SIG-M5 treated with dmso at 0.1 percent for 504 hours (cell line): ENCODE measurements at regions not wholly inside any gene's neighbourhood (a gene's known extent, or its start where the extent isn't known, plus 50 kb on each side); places are given as distances from the start of the nearest gene placed in this dataset.

Experiments
- DNase-seq: peaks from one replicate; lab custom pipeline; 2025; ENCODE audit not compliant: unreplicated experiment; lab: John Stamatoyannopoulos, UW

DNA sequence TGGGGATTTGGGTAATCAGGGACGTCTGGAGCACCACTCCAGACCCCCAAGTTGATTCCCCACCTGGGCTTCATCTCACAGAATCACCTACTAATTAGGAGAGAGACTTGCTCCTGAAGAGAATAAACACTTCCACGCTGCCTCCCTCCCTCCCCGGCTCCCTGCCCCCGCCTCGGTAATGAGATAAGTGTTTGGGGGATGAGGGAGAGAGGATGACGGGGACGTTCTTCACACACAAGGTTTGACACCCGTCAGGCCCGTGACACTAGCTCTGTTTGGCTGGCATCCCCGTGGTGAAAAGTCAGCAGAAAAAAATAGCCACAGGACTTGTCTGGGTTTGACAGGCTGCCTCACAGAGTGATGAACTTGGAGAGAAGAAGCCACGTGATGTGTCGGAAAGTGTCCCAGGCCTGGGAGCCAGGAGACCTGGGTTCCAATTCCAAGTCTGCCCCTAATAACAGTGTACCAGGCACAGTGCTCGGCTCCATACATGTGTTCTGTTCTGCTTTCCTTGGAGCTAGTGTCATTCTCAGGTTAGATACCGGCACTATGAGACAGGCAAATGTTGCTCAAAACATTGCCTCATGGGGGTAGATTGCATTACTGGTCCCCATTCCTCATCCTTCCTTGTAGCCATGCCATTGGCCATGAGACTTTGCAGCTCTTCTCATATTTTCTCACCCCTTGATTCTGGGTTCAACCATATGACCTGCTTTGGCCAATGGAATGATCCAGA lies 578.0 kb downstream of the BCOR start:
- no peak for DNase-seq

DNA sequence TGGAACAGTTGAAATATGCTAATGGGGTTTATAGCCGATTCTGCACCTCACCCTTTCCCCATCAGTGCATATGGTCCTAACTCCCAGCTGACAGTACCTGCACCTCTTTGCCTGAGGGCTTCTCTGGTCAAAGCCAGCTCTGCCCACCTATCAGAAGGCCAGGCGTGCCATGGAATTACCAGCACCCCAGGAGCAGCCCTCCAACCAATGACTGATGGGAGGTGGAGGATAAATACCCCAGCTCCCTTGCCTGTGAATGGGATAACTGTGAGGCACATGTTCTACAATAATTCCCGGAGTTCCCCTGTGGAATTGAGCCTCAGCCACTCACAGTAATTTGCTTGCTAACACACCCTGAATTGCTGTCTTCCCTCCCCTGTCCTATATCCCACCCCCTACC lies 572.0 kb downstream of the BCOR start:
- no peak for DNase-seq

DNA sequence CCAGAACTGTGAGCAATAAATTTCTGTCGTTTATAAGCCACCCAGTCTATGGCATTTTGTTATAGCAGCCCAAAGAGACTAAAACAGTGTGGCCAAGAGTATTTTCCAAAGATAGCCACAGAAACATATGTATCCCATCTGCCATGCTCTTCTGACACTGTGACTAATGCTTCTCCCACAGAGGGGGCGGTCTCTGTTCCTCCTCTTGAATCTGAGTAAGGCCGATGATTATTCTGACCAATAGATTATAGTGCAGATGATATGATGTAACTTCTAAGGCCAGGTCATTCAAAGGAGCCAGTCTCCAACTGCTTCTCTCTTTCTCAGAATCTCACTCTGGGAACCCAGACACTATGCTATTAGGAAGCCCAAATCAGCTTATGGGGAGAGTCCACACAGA lies 570.7 kb downstream of the BCOR start:
- no peak for DNase-seq

DNA sequence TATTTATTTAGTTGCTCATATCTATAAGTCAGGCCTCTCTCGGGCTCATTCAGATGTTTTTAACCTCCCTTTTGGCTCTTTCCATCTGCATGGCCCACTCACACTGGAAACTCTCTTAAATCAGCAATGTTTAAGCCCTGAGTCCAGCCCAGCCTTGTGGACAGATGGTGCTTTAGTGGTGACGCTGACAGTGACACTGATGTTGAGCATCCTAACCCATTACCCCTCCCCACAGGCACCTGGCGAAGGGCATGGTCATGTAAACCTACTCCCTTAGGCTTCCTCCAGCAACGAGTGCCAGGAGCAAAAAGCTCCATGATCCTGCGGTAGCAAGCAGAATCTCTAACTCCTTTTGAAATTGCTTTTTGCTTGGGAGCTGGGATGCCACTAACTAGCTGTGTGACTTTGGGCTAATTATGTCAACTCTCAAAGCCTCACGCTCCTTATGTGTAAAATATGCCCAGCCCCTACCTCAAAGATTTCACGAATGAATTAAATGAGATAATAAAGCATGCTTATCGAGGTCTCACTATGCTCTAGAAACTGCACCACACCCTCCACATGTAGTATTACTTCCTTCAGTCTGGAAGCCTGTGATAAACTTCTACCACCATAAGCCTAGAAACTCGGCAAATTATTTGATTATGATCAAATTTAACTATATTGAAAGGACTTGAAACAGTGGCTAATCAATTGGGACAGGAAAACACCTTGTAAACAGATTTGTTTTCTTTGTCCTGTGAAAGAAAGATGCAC lies 569.4 kb downstream of the BCOR start:
- no peak for DNase-seq

DNA sequence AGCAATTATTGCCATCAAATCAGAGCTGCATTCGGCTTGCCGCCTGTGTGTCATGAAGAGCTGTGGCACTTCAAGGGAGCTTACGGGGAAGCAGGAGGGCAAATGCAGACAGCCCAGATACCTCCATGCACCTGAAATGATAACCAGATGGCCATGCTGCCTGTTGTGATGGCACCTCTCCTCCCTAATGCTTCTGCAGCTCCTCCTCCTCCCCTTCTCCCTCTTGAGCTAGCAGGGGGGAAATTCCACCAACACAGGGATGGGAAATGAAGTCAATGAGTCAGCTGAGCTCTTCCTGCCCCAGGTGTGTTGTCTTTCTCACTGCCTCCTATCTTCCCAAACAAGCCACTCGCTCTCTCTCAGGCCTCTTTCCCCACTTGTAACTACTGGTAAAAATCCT lies 565.0 kb downstream of the BCOR start:
- DNase-seq, result no peak

DNA sequence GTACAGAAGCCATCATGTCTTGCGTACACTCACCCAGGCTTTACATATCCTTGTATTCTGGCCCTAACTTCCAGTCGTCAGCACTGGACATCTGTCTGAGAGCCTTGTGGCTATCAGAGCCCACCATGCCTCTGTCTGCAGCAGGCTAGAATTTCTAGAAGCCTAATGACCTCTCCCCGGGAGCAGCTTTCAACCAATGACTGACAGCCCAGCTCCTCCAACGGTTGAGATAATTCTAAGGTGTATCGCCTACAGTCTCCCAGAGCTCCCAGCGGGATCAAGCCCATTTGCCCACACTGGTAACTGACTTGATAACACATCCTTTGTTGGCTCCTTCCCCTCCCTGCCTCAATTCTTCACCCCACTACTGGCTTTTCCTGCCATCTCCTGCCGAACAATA lies 562.8 kb downstream of the BCOR start:
- no peak for DNase-seq

DNA sequence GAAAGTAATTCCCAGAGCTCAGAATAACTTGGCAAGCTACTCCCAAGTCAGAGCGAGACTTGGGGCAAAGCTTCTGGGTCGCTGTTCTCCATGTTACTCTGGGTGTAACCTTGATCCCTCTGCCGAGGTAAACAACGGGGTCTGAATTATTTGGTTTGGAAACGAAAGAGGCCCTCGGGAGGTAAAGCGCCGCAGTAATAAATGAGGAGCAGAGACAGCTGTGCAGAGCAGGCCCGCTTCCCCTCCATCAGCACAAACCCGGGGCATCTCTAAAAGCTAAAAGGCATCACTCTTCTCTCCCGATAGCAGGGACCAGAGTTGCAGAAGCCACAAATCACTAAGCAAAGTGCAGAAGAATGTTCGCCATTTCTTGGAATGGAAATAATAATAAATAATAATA lies 561.5 kb downstream of the BCOR start:
- DNase-seq, result no peak

DNA sequence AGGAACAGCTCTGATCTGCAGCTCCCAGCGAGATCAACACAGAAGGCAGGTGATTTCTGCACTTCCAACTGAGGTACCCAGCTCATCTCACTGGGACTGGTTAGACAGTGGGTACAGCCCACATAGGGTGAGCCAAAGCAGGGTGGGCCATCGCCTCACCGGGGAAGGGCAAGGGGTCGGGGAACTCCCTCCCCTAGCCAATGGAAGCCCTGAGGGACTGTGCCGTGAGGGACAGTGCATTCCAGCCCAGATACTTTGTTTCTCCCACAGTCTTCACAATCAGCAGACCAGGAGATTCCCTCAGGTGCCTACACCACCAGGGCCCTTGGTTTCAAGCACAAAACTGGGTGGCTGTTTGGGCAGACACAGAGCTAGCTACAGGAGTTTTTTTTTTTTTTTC lies 555.9 kb downstream of the BCOR start:
- no peak for DNase-seq

DNA sequence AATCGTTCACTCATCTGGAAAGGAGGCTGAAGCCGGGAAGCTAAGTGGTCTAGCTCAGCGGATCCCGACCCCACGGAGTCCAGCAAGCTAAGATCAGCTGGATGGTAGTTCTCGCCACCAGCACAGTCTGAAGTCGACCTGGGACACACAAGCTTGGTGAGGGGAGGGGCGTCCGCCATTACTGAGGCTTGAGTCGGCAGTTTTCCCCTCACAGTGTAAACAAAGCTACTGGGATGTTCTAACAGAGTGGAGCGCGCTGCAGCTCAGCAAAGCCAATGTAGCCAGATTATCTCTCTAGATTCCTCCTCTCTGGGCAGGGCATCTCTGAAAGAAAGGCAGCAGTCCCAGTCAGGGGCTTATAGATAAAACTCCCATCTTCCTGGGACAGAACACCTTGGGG lies 555.4 kb downstream of the BCOR start:
- no peak for DNase-seq

DNA sequence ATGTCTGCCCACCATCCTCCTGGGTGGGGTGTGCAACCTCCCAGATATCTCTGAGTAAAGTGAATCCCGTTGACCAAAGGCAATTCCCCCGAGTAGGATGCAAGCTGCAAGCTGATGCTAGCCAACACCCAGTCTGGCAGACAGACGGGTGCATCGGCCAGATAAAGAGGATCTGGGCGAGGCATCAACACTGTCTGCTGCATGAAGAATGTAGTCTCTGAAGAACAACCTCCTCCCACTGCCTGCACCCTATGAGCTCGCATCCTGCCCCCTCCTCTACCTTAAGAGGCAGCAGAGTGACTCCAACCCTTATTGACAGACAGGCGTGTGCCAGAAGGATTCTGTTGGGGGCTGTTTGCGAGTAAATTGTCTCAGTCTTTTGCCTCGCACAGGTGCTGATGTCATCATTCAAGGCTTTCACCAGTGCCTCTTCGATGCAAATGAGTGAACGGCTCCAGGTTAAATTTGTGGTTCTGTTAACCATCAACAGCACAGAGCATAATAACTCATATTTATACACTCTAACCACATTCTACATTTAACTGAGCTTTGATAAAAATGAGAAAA lies 546.9 kb downstream of the BCOR start:
- no peak for DNase-seq

DNA sequence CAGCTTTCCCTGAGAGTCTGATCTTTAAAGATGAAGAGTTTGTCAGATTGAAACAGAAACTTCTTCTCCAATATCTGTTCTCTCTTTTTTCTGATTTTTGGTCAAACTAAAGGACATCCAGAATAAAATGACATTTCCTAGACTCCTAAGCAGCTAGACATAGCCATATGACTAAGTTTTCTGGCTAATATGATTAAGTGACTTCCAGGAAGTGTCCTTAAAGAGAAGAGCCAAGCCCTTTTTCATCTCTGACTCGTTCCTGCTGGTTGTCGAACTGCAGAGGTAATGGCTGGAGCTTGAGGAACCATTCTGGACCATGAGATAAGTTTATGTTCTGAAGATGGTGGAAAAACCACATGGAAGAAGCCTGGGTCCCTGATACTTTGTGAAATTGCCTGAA lies 546.0 kb downstream of the BCOR start:
- no peak for DNase-seq

DNA sequence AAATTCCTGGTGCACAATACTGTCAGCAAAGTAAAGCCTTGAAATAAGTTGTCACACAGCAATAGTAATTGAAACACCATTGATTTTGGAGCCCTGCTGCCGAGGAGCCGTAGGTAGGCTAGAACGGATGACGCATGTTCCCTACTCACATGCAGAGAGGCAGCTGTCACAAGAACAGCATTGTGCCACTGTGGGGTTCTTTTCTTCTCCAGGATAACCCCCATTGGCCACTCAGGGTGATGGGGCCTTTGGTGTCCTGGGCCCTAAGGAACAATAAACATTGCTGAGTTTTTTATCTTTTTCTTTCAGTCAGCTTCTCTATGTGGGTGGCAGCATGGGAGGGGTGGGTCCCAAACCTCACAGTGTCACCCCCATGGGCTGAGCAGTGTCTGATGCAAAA lies 542.3 kb downstream of the BCOR start:
- DNase-seq, result no peak

DNA sequence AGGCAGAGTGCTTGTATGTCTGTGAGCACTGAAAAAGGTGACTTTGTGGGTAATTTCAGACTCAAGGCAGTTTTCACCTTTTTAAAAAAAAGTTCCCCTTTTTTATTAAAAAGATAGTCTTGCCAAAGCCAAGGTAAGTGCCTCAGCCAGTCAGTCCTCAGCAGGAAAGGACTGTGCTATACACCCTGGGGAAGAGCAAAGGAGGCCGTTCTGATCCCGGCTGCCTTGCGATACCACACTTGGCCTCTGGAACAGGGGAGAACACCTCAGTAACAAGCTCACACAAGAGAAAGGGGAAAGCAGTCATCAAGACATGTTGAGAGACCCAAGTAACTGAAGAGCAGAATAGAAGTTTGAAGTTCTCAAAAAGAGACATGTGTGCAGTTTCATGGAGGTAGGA lies 541.7 kb downstream of the BCOR start:
- DNase-seq, result no peak

DNA sequence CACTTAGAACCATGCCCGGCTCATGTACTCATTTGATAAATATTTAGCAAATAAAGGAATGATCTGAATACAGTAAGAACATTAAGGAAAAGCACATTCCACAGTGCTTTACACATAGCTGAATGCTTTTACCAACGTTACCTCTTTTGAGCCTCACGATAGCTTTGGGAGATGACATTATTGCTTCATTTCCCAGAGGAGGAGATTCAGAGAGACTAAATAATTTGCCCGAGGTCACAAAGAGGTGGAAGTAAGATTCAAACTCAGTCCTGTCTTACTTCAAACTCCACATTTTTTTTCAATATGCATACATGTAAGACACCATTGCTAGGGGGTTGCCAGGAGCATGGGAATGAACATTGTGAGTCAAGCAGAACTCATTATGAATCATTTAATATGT lies 538.5 kb downstream of the BCOR start:
- no peak for DNase-seq

DNA sequence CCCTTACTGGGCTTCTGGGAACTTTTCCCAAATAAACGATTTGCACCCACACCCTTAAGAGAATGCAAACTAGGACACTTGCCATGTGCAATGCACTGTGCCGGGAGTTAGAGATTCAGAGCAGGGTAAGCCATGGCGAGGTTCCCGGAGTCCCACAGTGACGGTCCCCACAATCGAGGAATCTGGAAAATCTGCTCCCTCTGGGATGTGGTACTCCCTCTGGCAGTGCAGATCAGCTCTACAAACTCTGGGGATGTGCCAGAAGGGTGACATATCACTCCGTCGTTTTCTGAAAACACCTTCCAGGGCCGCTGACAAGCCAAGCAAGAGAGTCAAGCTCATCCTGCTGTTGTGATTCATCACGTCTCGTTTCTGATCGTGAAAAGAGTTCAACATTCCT lies 537.5 kb downstream of the BCOR start:
- DNase-seq, result no peak

DNA sequence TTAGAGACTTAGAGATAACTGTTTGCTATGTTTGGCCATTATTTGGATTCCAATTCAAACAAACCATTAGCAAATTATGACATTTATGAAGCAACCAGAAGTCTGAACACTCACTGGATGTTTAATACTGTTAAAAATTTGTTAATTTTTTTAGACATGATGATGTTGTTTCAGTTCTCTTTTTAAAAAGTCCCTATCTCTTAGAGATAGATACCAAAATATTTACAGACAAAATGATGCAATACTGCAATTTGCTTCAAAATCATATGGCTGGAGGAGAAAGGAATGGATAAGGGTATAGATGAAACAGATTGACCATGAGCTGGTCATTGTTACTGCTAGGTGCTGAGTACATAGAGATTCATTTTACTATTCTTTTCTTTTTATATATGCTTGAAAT lies 534.6 kb downstream of the BCOR start:
- DNase-seq, result no peak

DNA sequence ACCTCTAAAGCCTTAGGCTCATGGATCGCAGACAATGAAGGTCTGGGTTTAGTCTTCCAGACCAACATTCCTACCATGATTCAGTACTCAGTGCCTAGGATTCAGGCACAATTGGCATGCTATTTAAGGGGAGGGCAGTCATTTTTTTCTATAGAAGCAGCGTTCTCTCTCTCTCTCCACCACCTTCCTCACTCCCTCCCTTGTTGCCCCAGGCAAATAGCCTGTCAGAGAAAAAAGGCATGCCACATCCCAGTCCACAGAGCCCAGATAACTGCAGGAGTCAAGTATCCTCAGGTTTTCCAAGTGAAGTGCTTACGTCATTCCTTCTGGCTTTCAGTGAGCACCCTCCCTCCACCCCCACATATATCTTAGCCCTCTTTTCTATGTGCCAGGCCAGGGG lies 533.0 kb downstream of the BCOR start:
- no peak for DNase-seq

DNA sequence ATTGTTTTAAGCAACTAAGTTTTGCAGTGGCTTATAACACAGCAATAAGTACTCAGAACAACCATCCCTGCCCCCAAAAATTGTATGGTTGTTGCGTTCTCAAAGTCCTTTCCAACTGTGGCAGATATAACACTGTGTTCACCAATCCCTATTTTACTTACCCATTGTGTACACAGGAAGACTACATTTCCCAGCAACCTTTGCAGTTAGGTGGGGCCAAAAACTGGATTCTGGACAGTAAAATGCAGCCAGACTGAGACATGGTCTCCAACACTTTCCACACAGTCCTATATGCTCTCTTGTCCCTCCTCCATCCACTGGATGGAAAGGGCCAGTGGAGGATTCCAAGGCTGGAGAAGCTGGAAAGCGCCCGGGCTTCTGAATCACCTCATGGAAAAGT lies 523.6 kb downstream of the BCOR start:
- no peak for DNase-seq

DNA sequence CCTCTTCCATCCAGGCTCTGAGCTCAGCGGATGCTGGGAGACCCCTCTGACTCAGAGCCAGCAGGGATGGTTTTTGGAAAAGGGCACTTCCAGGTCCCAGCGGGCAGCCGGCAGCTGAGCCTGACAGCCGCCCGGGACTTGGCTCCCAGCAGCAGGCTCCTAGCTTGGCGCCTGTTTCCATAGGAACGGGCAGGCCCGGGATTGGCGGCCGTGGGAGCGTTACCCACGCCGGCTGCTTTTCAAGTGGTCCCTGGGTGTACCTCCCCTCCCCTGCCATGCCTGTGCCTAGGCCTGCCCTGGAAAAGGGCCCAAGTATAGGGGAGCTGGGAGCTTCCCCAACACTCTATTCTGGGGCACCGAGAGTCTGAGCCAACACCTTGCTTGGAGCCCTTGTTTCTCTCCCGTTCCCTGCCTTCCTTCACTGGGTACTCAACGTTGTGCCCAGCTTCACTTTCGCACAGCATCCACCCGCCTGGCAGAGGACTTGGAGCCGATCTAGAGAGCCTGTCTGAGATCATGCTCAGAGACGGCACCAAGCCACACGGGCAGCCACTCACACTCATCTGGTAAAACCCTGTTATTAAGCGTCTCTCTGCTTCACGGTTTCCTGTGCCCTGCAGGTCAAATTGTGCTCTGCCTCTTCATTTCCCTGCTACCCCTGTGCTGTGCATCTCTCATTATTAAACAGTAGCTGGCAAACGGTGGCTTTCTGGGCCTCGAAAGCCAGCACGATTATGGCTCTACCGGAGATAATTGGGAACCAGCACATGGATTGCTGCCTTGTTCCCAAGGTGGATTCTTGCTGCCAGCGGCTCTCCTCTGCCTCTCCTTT lies 521.5 kb downstream of the BCOR start:
- DNase-seq, result no peak

DNA sequence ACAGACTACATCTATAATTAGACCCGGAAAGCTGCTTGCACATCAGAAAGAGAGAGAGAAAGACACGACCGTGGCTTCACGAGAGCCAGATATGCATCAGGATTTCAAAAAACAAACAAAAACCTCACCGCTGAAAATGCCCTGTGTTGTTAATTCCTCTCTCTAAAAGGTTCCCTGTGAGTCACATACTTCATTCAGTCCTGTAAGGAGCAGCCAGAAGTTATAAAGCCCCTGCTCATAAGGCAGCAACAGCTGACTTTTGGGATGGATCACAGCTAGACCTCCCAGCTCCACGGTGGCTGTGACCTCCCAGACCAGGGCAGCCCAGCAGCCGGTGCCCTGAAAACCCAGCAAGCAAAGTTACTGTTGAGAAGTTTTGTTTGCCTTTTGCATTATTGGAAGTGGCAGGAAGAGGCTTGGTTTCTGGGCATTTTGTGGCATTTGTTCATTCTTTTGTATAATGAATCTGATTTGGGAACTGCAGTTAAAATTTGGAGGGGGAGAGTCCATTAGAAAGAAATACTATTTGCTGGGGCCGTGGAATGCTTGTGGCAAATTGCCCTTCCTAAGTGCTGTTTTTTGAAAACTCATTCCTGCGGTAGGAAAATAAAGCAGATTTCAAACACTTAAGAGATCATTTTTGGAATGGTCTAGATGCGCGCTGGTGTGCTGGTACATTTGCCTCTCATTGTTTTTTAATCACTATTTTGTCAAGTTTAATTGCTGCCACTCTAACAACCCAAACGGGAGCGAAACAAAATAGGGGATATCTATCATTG lies 520.4 kb downstream of the BCOR start:
- DNase-seq, result no peak
